ENCODE measurements at regions not wholly inside any gene's neighbourhood (a gene's known extent, or its start where the extent isn't known, plus 50 kb on each side); places are given as distances from the start of the nearest gene placed in this dataset.
"Not testable (repeated sequence)": the region's sequence is repeated elsewhere in the genome, so short reads cannot be mapped to it uniquely, and the experiment has no call there.

- TF ChIP-seq, protein P1, sequence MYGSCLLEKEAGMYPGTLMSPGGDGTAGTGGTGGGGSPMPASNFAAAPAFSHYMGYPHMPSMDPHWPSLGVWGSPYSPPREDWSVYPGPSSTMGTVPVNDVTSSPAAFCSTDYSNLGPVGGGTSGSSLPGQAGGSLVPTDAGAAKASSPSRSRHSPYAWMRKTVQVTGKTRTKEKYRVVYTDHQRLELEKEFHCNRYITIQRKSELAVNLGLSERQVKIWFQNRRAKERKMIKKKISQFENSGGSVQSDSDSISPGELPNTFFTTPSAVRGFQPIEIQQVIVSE (CRISPR knock-in tag; IDR thresholded peaks at IDR 0.05; ENCODE audit: borderline replicate concordance) = not testable (repeated sequence)
- not testable (repeated sequence) for TF ChIP-seq CTCF (IDR thresholded peaks at IDR 0.05); NR3C1 (CRISPR knock-in tag; conservative IDR thresholded peaks at IDR 0.05; ENCODE audit: low read depth); ATF6 (CRISPR knock-in tag; IDR thresholded peaks at IDR 0.05); SP1 (CRISPR knock-in tag; conservative IDR thresholded peaks at IDR 0.05); STAT6 (CRISPR knock-in tag; conservative IDR thresholded peaks at IDR 0.05; ENCODE audit: low read depth); ZNF263 (CRISPR knock-in tag; IDR thresholded peaks at IDR 0.05; ENCODE audit: low read depth); NFE2L1 (CRISPR knock-in tag; IDR thresholded peaks at IDR 0.05); ATF1 (CRISPR knock-in tag; IDR thresholded peaks at IDR 0.05); PRDM15 (CRISPR knock-in tag; IDR thresholded peaks at IDR 0.05)
- TF ChIP-seq, protein P2, sequence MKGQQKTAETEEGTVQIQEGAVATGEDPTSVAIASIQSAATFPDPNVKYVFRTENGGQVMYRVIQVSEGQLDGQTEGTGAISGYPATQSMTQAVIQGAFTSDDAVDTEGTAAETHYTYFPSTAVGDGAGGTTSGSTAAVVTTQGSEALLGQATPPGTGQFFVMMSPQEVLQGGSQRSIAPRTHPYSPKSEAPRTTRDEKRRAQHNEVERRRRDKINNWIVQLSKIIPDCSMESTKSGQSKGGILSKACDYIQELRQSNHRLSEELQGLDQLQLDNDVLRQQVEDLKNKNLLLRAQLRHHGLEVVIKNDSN (CRISPR knock-in tag; IDR thresholded peaks at IDR 0.05) = not testable (repeated sequence)
- TF ChIP-seq, protein P3, sequence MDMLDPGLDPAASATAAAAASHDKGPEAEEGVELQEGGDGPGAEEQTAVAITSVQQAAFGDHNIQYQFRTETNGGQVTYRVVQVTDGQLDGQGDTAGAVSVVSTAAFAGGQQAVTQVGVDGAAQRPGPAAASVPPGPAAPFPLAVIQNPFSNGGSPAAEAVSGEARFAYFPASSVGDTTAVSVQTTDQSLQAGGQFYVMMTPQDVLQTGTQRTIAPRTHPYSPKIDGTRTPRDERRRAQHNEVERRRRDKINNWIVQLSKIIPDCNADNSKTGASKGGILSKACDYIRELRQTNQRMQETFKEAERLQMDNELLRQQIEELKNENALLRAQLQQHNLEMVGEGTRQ (CRISPR knock-in tag; IDR thresholded peaks at IDR 0.05) = not testable (repeated sequence)
- TF ChIP-seq, protein P4, sequence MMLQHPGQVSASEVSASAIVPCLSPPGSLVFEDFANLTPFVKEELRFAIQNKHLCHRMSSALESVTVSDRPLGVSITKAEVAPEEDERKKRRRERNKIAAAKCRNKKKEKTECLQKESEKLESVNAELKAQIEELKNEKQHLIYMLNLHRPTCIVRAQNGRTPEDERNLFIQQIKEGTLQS (CRISPR knock-in tag; conservative IDR thresholded peaks at IDR 0.05) = not testable (repeated sequence)
These were observed 84.2 kb upstream of the ANXA10 start for GRCh38 chr4:168008112-168008511.
